Trophoblast cell (in vitro differentiated cells and primary cell): ENCODE measurements at regions not wholly inside any gene's neighbourhood (a gene's known extent, or its start where the extent isn't known, plus 50 kb on each side); places are given as distances from the start of the nearest gene placed in this dataset.

ENCODE experiments used
- DNase-seq, 2 donors: peaks; one replicate each; pipeline ENCODE4 v3.0.0-alpha.2; 2016
- H2AFZ ChIP-seq: 2 replicates; pipeline ENCODE4 v1.6.1; 2013; ENCODE audit warnings: low read length, moderate library complexity, mild to moderate bottlenecking; ENCODE audit not compliant: insufficient read depth, poor library complexity
- H2AK5ac ChIP-seq: 2 replicates; pipeline ENCODE4 v1.6.1; 2013; ENCODE audit warnings: mild to moderate bottlenecking, low read length
- H2BK120ac ChIP-seq: 2 replicates; pipeline ENCODE4 v1.6.1; 2013; ENCODE audit warnings: low read length, mild to moderate bottlenecking, moderate library complexity; ENCODE audit not compliant: insufficient read depth, poor library complexity
- H2BK12ac ChIP-seq: 2 replicates; pipeline ENCODE4 v1.6.1; 2013; ENCODE audit warnings: mild to moderate bottlenecking, low read length, moderate library complexity
- H2BK5ac ChIP-seq: 2 replicates; pipeline ENCODE4 v1.6.1; 2013; ENCODE audit warnings: low read length, low read depth, moderate library complexity, mild to moderate bottlenecking; ENCODE audit not compliant: poor library complexity
- H3K14ac ChIP-seq: 2 replicates; pipeline ENCODE4 v1.6.1; 2013; ENCODE audit warnings: mild to moderate bottlenecking, low read length
- H3K18ac ChIP-seq: 2 replicates; pipeline ENCODE4 v1.6.1; 2013; ENCODE audit warnings: mild to moderate bottlenecking, low read length
- H3K23ac ChIP-seq: 2 replicates; pipeline ENCODE4 v1.6.1; 2013; ENCODE audit warnings: low read length
- H3K27ac ChIP-seq: 2 replicates; pipeline ENCODE4 v1.5.1; 2013; ENCODE audit warnings: low read depth, mild to moderate bottlenecking, inconsistent platforms, low read length, moderate library complexity
- H3K27me3 ChIP-seq: 2 replicates; pipeline ENCODE4 v1.6.1; 2013; ENCODE audit warnings: inconsistent platforms, mild to moderate bottlenecking, low read length, moderate library complexity; ENCODE audit not compliant: insufficient read depth
- H3K36me3 ChIP-seq, 2 experiments: 1 replicate in 1 of 2; 2 replicates in 1 of 2; pipeline ENCODE4 v1.6.1; 2013; ENCODE audit warnings: low read length in 2 of 2, mild to moderate bottlenecking in 2 of 2, moderate library complexity in 1 of 2; ENCODE audit not compliant: insufficient read depth in 2 of 2, control insufficient read depth in 1 of 2
- H3K4ac ChIP-seq: 2 replicates; pipeline ENCODE4 v1.6.1; 2013; ENCODE audit warnings: low read depth, mild to moderate bottlenecking, low read length, moderate library complexity
- H3K4me1 ChIP-seq, 2 experiments: 1 replicate in 1 of 2; 2 replicates in 1 of 2; pipeline ENCODE4 v1.6.1; 2013; ENCODE audit warnings: low read length in 2 of 2, mild to moderate bottlenecking in 2 of 2, moderate library complexity in 1 of 2; ENCODE audit not compliant: insufficient read depth in 2 of 2, control insufficient read depth in 1 of 2
- H3K4me2 ChIP-seq: 2 replicates; pipeline ENCODE4 v1.6.1; 2013; ENCODE audit warnings: inconsistent platforms, mild to moderate bottlenecking, low read length, moderate library complexity
- H3K4me3 ChIP-seq: 2 replicates; pipeline ENCODE4 v1.5.1; 2013; ENCODE audit warnings: mild to moderate bottlenecking, low read depth, low read length, inconsistent platforms
- H3K79me1 ChIP-seq: one replicate; pipeline ENCODE4 v1.6.1; 2013; ENCODE audit warnings: low read length
- H3K79me2 ChIP-seq: 2 replicates; pipeline ENCODE4 v1.6.1; 2013; ENCODE audit warnings: low read length, mild to moderate bottlenecking; ENCODE audit not compliant: control insufficient read depth, insufficient read depth, poor library complexity
- H3K9ac ChIP-seq: 2 replicates; pipeline ENCODE4 v1.6.1; 2013; ENCODE audit warnings: mild to moderate bottlenecking, low read length
- H3K9me3 ChIP-seq: 2 replicates; pipeline ENCODE4 v1.6.1; 2013; ENCODE audit warnings: low read depth, mild to moderate bottlenecking, control low read depth, inconsistent platforms, low read length; ENCODE audit not compliant: insufficient read depth
- H4K12ac ChIP-seq: 2 replicates; pipeline ENCODE4 v1.6.1; 2013; ENCODE audit warnings: low read depth, mild to moderate bottlenecking, low read length, moderate library complexity
- H4K8ac ChIP-seq: 2 replicates; pipeline ENCODE4 v1.6.1; 2013; ENCODE audit warnings: low read depth, mild to moderate bottlenecking, low read length, moderate library complexity
- H4K91ac ChIP-seq: one replicate; pipeline ENCODE4 v1.6.1; 2013; ENCODE audit warnings: low read depth, mild to moderate bottlenecking, low read length, moderate library complexity
- WGBS: extraction: QIAGEN DNeasy Blood & Tissue Kit; methylation state at CpG from one replicate; pipeline ENCODE4 v1.1.7; 2013; ENCODE audit warnings: missing lambda C conversion rate; ENCODE audit not compliant: insufficient read length, insufficient coverage; ENCODE audit errors: extremely low coverage; 5-methylcytosine and 5-hydroxymethylcytosine counted together

DNA sequence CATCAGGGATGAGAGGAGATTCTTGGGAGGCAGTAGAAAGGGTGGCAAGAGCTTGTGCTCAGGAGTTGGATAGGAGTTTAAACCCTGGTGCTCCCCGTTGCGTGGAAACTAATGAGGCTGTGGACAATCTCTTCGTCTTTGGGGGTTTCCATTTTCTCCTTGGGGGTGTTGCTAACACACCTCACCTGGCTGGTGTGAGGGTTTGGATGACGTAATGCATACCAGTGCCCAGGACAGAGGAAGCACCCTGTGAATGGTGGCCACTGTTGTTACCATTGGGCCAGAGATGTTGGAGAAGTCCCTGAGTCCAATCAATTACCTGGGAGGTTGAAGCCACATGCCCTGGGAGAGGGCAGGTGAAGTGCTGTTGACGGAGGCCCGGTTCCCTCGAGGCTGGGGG, 146.5 kb downstream of the URI1 start:
- H2AK5ac ChIP-seq: no peak overlapping the region
- WGBS: no CpG with 5 or more reads among the region's 7 CpGs
- H3K27ac ChIP-seq: no peak overlapping the region
- H3K9ac ChIP-seq: no peak overlapping the region
- no peak overlapping the region for H3K18ac ChIP-seq
- H4K8ac ChIP-seq: no peak overlapping the region
- no peak overlapping the region for H2AFZ ChIP-seq
- no peaks in the 10 kb centered on the region for H3K36me3 ChIP-seq
- no peak overlapping the region for H2BK5ac ChIP-seq
- H3K4me3 ChIP-seq: no peak overlapping the region
- no peak overlapping the region for H3K23ac ChIP-seq
- no peaks in the 10 kb centered on the region for H3K4me1 ChIP-seq
- H2BK120ac ChIP-seq: no peak overlapping the region
- no peak overlapping the region for H4K12ac ChIP-seq
- no peak overlapping the region for H3K14ac ChIP-seq
- H3K79me2 ChIP-seq: no peaks in the 10 kb centered on the region
- H3K79me1 ChIP-seq: no peaks in the 10 kb centered on the region
- no peaks in the 10 kb centered on the region for H3K9me3 ChIP-seq
- DNase-seq: no peak
- no peaks in the 10 kb centered on the region for H3K27me3 ChIP-seq
- H3K4me2 ChIP-seq: no peak overlapping the region
- no peak overlapping the region for H3K4ac ChIP-seq
- H4K91ac ChIP-seq: no peak overlapping the region
- no peak overlapping the region for H2BK12ac ChIP-seq

DNA sequence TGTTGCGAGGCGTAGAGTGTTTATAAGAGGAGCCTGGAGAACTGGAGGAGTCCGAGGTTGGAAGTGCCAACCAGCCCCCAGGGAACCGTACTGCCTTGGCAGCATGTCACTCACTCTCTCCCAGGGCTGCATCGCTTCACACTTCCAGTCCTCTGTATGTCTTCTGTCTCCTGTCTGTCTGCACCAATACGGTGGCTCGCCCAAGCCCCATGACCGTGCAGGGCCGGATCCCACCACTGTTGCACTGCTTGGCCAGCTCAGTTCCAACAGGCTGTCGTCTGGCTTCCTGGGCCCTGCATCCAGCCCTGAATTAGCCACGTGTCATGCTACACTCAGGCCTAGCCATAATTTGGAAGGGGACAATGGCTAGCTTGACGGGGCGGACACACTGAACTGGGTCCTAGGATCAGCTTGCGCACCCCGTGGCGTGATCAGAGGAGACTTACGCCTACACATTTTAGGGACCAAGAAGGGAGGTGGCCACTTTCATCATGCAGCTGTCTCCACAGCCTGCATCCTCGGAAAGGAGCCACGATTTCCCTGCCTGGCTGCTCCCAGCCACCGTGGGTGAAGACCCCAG, 147.1 kb downstream of the URI1 start:
- no peak overlapping the region for H3K4me2 ChIP-seq
- no peak overlapping the region for H4K8ac ChIP-seq
- no peaks in the 10 kb centered on the region for H3K9me3 ChIP-seq

DNA sequence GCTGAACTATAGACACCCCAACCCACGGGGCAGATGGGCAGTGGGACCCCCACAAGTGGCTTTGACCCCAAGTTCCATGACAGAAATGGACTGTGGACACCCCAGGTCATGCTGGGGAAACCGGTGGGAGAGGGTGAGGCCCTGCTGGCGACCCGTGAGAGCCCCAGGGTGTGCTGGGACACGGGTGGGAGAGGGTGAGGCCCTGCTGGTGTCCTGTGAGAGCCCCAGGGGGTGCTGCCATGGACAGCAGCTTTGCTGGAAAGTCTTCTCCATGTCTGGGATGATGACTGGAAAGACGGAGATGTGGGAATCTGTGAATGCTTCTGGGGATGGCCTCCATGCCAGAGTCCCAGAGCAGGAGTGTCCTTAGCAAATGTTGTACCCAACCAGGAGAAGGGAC, 148.4 kb downstream of the URI1 start:
- no peaks in the 10 kb centered on the region for H3K27me3 ChIP-seq
- H3K14ac ChIP-seq: no peak overlapping the region
- H2AK5ac ChIP-seq: no peak overlapping the region
- no peak overlapping the region for H3K4me3 ChIP-seq
- H3K9ac ChIP-seq: no peak overlapping the region
- no CpG with 5 or more reads among the region's 6 CpGs for WGBS
- H2BK5ac ChIP-seq: no peak overlapping the region
- H3K23ac ChIP-seq: no peak overlapping the region
- no peaks in the 10 kb centered on the region for H3K79me2 ChIP-seq
- no peak overlapping the region for H4K12ac ChIP-seq
- H2BK120ac ChIP-seq: no peak overlapping the region
- no peak for DNase-seq
- no peaks in the 10 kb centered on the region for H3K36me3 ChIP-seq
- H3K4me1 ChIP-seq: no peaks in the 10 kb centered on the region
- H3K79me1 ChIP-seq: no peaks in the 10 kb centered on the region
- no peak overlapping the region for H3K4ac ChIP-seq
- no peak overlapping the region for H3K18ac ChIP-seq
- peaks cover 3% of the 10 kb centered on the region for H3K9me3 ChIP-seq
- no peak overlapping the region for H3K27ac ChIP-seq
- H3K4me2 ChIP-seq: no peak overlapping the region
- H2BK12ac ChIP-seq: no peak overlapping the region
- H4K8ac ChIP-seq: no peak overlapping the region
- no peak overlapping the region for H2AFZ ChIP-seq
- no peak overlapping the region for H4K91ac ChIP-seq

More for the DNA sequence above, 147.1 kb downstream of the URI1 start:
- H3K9ac ChIP-seq: no peak overlapping the region
- no peak overlapping the region for H3K4me3 ChIP-seq
- no CpG with 5 or more reads among the region's 20 CpGs for WGBS
- H3K36me3 ChIP-seq: no peaks in the 10 kb centered on the region
- no peak overlapping the region for H2BK5ac ChIP-seq
- no peak overlapping the region for H3K23ac ChIP-seq
- no peaks in the 10 kb centered on the region for H3K4me1 ChIP-seq
- H2AK5ac ChIP-seq: no peak overlapping the region
- no peak overlapping the region for H2BK12ac ChIP-seq
- no peaks in the 10 kb centered on the region for H3K79me2 ChIP-seq
- no peak overlapping the region for H4K91ac ChIP-seq
- H3K27me3 ChIP-seq: no peaks in the 10 kb centered on the region
- H3K18ac ChIP-seq: no peak overlapping the region
- H4K12ac ChIP-seq: no peak overlapping the region
- H2BK120ac ChIP-seq: no peak overlapping the region
- H2AFZ ChIP-seq: no peak overlapping the region
- H3K79me1 ChIP-seq: no peaks in the 10 kb centered on the region
- H3K27ac ChIP-seq: no peak overlapping the region
- H3K14ac ChIP-seq: no peak overlapping the region
- DNase-seq: no peak
- H3K4ac ChIP-seq: no peak overlapping the region

GRCh38 chr19:30090963-30091362, 148.9 kb downstream of the URI1 start:
- H2BK12ac ChIP-seq: no peak overlapping the region
- H4K8ac ChIP-seq: no peak overlapping the region
- H2AK5ac ChIP-seq: no peak overlapping the region
- H4K12ac ChIP-seq: no peak overlapping the region
- no peak overlapping the region for H3K23ac ChIP-seq
- no CpG with 5 or more reads among the region's 7 CpGs for WGBS
- H3K4me3 ChIP-seq: no peak overlapping the region
- H3K9me3 ChIP-seq: peaks cover 3% of the 10 kb centered on the region
- H2BK120ac ChIP-seq: no peak overlapping the region
- no peak overlapping the region for H2AFZ ChIP-seq
- no peak overlapping the region for H2BK5ac ChIP-seq
- no peak overlapping the region for H3K4ac ChIP-seq
- H3K4me1 ChIP-seq: no peaks in the 10 kb centered on the region
- no peak overlapping the region for H3K4me2 ChIP-seq
- no peaks in the 10 kb centered on the region for H3K79me1 ChIP-seq
- no peak overlapping the region for H3K9ac ChIP-seq
- no peak for DNase-seq
- no peak overlapping the region for H4K91ac ChIP-seq
- no peaks in the 10 kb centered on the region for H3K79me2 ChIP-seq
- no peak overlapping the region for H3K18ac ChIP-seq
- H3K14ac ChIP-seq: no peak overlapping the region
- no peak overlapping the region for H3K27ac ChIP-seq
- H3K36me3 ChIP-seq: no peaks in the 10 kb centered on the region
- no peaks in the 10 kb centered on the region for H3K27me3 ChIP-seq
